SK-N-SH (cell line): ENCODE measurements at regions not wholly inside any gene's neighbourhood (a gene's known extent, or its start where the extent isn't known, plus 50 kb on each side); places are given as distances from the start of the nearest gene placed in this dataset.

Source experiments
- CHD2 ChIP-seq: fragments of 150-350 bp; IDR thresholded peaks from 2 replicates; pipeline ENCODE4 v1.6.1; 2018; ENCODE audit warnings: low read length; ENCODE audit not compliant: partially characterized antibody
- CTCF ChIP-seq: fragments of 200-600 bp; sonication (generic); IDR thresholded peaks from 2 replicates; pipeline ENCODE4 v1.6.1; 2017; ENCODE audit warnings: antibody characterized with exemption, mild to moderate bottlenecking, moderate library complexity
- EZH2phosphoT487 ChIP-seq: fragments of 200-600 bp; sonication (generic); IDR thresholded peaks from 2 replicates; pipeline ENCODE4 v1.6.1; 2017; ENCODE audit warnings: low read depth, mixed run types, mild to moderate bottlenecking, antibody characterized with exemption, moderate library complexity, borderline replicate concordance
- GABPA ChIP-seq: IDR thresholded peaks from 2 replicates; pipeline ENCODE4 v1.4.0; 2012; ENCODE audit warnings: low read depth, mild to moderate bottlenecking
- JUND ChIP-seq: IDR thresholded peaks from 2 replicates; pipeline ENCODE4 v1.4.0; 2012
- MAX ChIP-seq: IDR thresholded peaks from 2 replicates; pipeline ENCODE4 v1.4.0; 2012; ENCODE audit warnings: low read depth
- RCOR1 ChIP-seq: fragments of 150-350 bp; IDR thresholded peaks from 2 replicates; pipeline ENCODE4 v1.6.1; 2017; ENCODE audit warnings: antibody characterized with exemption, low read length
- TCF12 ChIP-seq: IDR thresholded peaks from 2 replicates; pipeline ENCODE4 v1.4.0; 2012
- USF1 ChIP-seq: IDR thresholded peaks from 2 replicates; pipeline ENCODE4 v1.4.0; 2012; ENCODE audit warnings: low read depth, borderline replicate concordance

DNA sequence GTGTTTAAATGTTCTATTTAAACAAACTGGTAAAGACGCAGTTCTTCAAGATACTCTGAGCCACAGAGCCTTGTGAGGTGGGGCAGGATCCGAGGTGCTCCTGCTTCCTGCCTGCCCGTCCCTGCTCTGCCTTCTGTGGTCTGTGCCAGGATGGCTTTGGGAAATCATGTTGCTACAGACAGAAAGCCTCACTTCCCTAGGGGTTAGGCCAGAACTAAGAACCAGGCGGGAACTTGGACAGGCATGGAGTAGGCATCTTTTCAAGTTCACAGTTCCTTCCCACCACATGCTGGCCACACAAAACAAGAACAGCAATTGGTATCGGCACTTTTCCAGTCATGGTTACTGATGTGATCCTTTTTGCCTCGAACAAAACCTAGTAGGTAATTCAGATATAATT lies 67.7 kb upstream of the SPOCK1 start:
- TF ChIP-seq CTCF (no peak), GABPA (no peak), EZH2phosphoT487 (no peak), MAX (no peak), JUND (no peak), USF1 (no peak), TCF12 (no peak), CHD2 (no peak), RCOR1 (no peak)
